HepG2 (cell line): ENCODE measurements at regions not wholly inside any gene's neighbourhood (a gene's known extent, or its start where the extent isn't known, plus 50 kb on each side); places are given as distances from the start of the nearest gene placed in this dataset.

Source experiments
- ARNTL ChIP-seq: sonication (generic); formaldehyde crosslinking; IDR thresholded peaks from 2 replicates; pipeline ENCODE4 v1.4.0; 2020; ENCODE audit warnings: mild to moderate bottlenecking, missing genetic modification reagents
- ASH2L ChIP-seq: fragments of 300-600, 200-600 bp; sonication (generic); IDR thresholded peaks from 2 replicates; pipeline ENCODE4 v1.7.0; 2017; ENCODE audit warnings: low read depth, mild to moderate bottlenecking, moderate library complexity, mixed read lengths, low read length; ENCODE audit not compliant: insufficient read length
- BRD4 ChIP-seq: sonication (generic); formaldehyde crosslinking; IDR thresholded peaks from 2 replicates; pipeline ENCODE4 v1.4.0; 2020; ENCODE audit warnings: missing genetic modification reagents
- CENPX ChIP-seq: sonication (generic); formaldehyde crosslinking; IDR thresholded peaks from 2 replicates; pipeline ENCODE4 v1.9.0; 2021; ENCODE audit warnings: mild to moderate bottlenecking, missing genetic modification reagents, moderate library complexity
- CREM ChIP-seq, 2 experiments: sonication (generic) in 1 of 2; formaldehyde crosslinking in 1 of 2; IDR thresholded peaks; 2 replicates each; pipeline versions ENCODE4 v1.4.0 to v1.6.1; 2016 to 2020; ENCODE audit warnings: antibody characterized with exemption in 1 of 2, mild to moderate bottlenecking in 1 of 2, missing genetic modification reagents in 1 of 2
- FOXA1 ChIP-seq, 2 experiments: fragments of 450-650 bp in 1 of 2; sonication (generic) in 1 of 2; formaldehyde crosslinking in 1 of 2; IDR thresholded peaks; 2 replicates each; pipeline versions ENCODE4 v1.4.0 to v1.6.1; 2016 to 2020; ENCODE audit warnings: missing genetic modification reagents in 1 of 2
- HMG20A ChIP-seq: IDR thresholded peaks from 2 replicates; pipeline ENCODE4 v1.6.1; 2016; ENCODE audit warnings: borderline replicate concordance
- HNF4A ChIP-seq: sonication (generic); formaldehyde crosslinking; IDR thresholded peaks from 2 replicates; pipeline ENCODE4 v1.4.0; 2020; ENCODE audit warnings: missing genetic modification reagents
- KDM6A ChIP-seq: IDR thresholded peaks from 2 replicates; pipeline ENCODE4 v1.6.1; 2016; ENCODE audit warnings: low read depth
- PHF21A ChIP-seq: sonication (generic); formaldehyde crosslinking; IDR thresholded peaks from 2 replicates; pipeline ENCODE4 v1.5.0; 2020; ENCODE audit warnings: mild to moderate bottlenecking, missing genetic modification reagents
- POLR2AphosphoS5 ChIP-seq: IDR thresholded peaks from 2 replicates; pipeline ENCODE4 v1.6.1; 2012; ENCODE audit warnings: low read depth, low read length
- PPARG ChIP-seq: conservative IDR thresholded peaks from 2 replicates; pipeline ENCODE4 v1.6.1; 2016; ENCODE audit warnings: missing biosample characterization, missing genetic modification reagents
- RELA ChIP-seq: sonication (generic); formaldehyde crosslinking; IDR thresholded peaks from 2 replicates; pipeline ENCODE4 v1.4.0; 2020; ENCODE audit warnings: missing genetic modification reagents
- SALL1 ChIP-seq: sonication (generic); formaldehyde crosslinking; IDR thresholded peaks from 2 replicates; pipeline ENCODE4 v1.8.0; 2022; ENCODE audit warnings: mild to moderate bottlenecking, missing genetic modification reagents
- SIX4 ChIP-seq: sonication (generic); formaldehyde crosslinking; IDR thresholded peaks from 2 replicates; pipeline ENCODE4 v1.4.0; 2020; ENCODE audit warnings: missing genetic modification reagents
- STAT5B ChIP-seq: sonication (generic); formaldehyde crosslinking; IDR thresholded peaks from 2 replicates; pipeline ENCODE4 v1.4.0; 2020; ENCODE audit warnings: missing genetic modification reagents
- TBX3 ChIP-seq: fragments of 450-650 bp; IDR thresholded peaks from 2 replicates; pipeline ENCODE4 v1.6.1; 2017; ENCODE audit warnings: antibody characterized with exemption, mild to moderate bottlenecking, inconsistent platforms, borderline replicate concordance
- ZBTB26 ChIP-seq: IDR thresholded peaks from 2 replicates; pipeline ENCODE4 v1.6.1; 2016; ENCODE audit warnings: missing compliant biosample characterization, missing genetic modification reagents, borderline replicate concordance
- ZGPAT ChIP-seq: IDR thresholded peaks from 2 replicates; pipeline ENCODE4 v1.6.1; 2016; ENCODE audit warnings: mild to moderate bottlenecking
- ZNF510 ChIP-seq: sonication (generic); formaldehyde crosslinking; IDR thresholded peaks from 2 replicates; pipeline ENCODE4 v1.4.0; 2020; ENCODE audit warnings: low read depth, mild to moderate bottlenecking, missing genetic modification reagents
- ZNF644 ChIP-seq: IDR thresholded peaks from 2 replicates; pipeline ENCODE4 v1.6.1; 2016; ENCODE audit warnings: low read depth
- ZNF670 ChIP-seq: sonication (generic); formaldehyde crosslinking; IDR thresholded peaks from 2 replicates; pipeline ENCODE4 v1.8.0; 2022; ENCODE audit warnings: mild to moderate bottlenecking, missing genetic modification reagents, borderline replicate concordance
- TF ChIP-seq, protein P1 (sequence below): IDR thresholded peaks from 2 replicates; pipeline ENCODE4 v1.6.1; 2016; ENCODE audit warnings: control low read depth

GRCh38 chr3:82461049-82461889 is 699.8 kb upstream of the GBE1 start (continued):
- TF ChIP-seq CREM (IDR thresholded peaks at IDR 0.05) (peak; percentile 66), CREM (CRISPR knock-in tag; IDR thresholded peaks at IDR 0.05) (no peak), PPARG (no peak; the same call in 1 of the 2 replicates), FOXA1 (IDR thresholded peaks at IDR 0.05) (no peak), FOXA1 (CRISPR knock-in tag; IDR thresholded peaks at IDR 0.05) (0 out of 2 replicates have a peak, but pooled peaks have one; percentile 3), BRD4 (CRISPR knock-in tag) (0 out of 2 replicates have a peak, but pooled peaks have one; percentile 17), ZNF670 (CRISPR knock-in tag) (0 out of 2 replicates have a peak, but pooled peaks have one; percentile 18), ARNTL (CRISPR knock-in tag) (0 out of 2 replicates have a peak, but pooled peaks have one; percentile 33), ZNF644 (CRISPR knock-in tag) (peak; percentile 83), PHF21A (CRISPR knock-in tag) (no peak), RELA (CRISPR knock-in tag) (no peak), CENPX (CRISPR knock-in tag) (no peak), HMG20A (CRISPR knock-in tag) (peak; percentile 58; the same call in 1 of the 2 replicates), POLR2AphosphoS5 (peak; percentile 16; the same call in 1 of the 2 replicates), STAT5B (CRISPR knock-in tag) (no peak), KDM6A (peak; percentile 83), SALL1 (CRISPR knock-in tag) (peak; percentile 48), HNF4A (peak; percentile 80), ZNF510 (no peak), TBX3 (0 out of 2 replicates have a peak, but pooled peaks have one; percentile 31), SIX4 (CRISPR knock-in tag) (0 out of 2 replicates have a peak, but pooled peaks have one; percentile 32), ZBTB26 (CRISPR knock-in tag) (peak; percentile 97), ASH2L (peak; percentile 98), ZGPAT (CRISPR knock-in tag) (peak; percentile 33; the same call in 1 of the 2 replicates)
- TF ChIP-seq, protein P1, sequence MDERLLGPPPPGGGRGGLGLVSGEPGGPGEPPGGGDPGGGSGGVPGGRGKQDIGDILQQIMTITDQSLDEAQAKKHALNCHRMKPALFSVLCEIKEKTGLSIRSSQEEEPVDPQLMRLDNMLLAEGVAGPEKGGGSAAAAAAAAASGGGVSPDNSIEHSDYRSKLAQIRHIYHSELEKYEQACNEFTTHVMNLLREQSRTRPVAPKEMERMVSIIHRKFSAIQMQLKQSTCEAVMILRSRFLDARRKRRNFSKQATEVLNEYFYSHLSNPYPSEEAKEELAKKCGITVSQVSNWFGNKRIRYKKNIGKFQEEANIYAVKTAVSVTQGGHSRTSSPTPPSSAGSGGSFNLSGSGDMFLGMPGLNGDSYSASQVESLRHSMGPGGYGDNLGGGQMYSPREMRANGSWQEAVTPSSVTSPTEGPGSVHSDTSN (CRISPR knock-in tag) = no peak
